Transverse colon (tissue), 4 donors: ENCODE measurements at regions not wholly inside any gene's neighbourhood (a gene's known extent, or its start where the extent isn't known, plus 50 kb on each side); places are given as distances from the start of the nearest gene placed in this dataset.

Source experiments
- DNase-seq: peaks from one replicate; pipeline ENCODE4 v3.0.0-alpha.2; 2019
- H3K27ac ChIP-seq, 4 donors: fragments of 200-600 bp; sonication (generic); 2 replicates each; pipeline ENCODE4 v1.5.1; 2016 to 2018; ENCODE audit warnings: inconsistent platforms in 4 of 4
- H3K27me3 ChIP-seq: fragments of 200-600 bp; sonication (generic); 2 replicates; pipeline ENCODE4 v1.5.1; 2017; ENCODE audit warnings: inconsistent platforms
- H3K36me3 ChIP-seq, 4 donors: fragments of 200-600 bp; sonication (generic); 2 replicates each; pipeline ENCODE4 v1.5.1; 2017 to 2019; ENCODE audit warnings: inconsistent platforms in 4 of 4
- H3K4me1 ChIP-seq, 4 donors: fragments of 200-600 bp; sonication (generic); 2 replicates each; pipeline ENCODE4 v1.5.1; 2017 to 2020; ENCODE audit warnings: inconsistent platforms in 4 of 4
- H3K4me3 ChIP-seq, 4 donors: fragments of 200-600 bp; sonication (generic); 1 replicate in 1 of 4; 2 replicates in 3 of 4; pipeline versions ENCODE4 v1.5.1 to v1.6.1; 2017 to 2019; ENCODE audit warnings: inconsistent platforms in 4 of 4
- H3K9me3 ChIP-seq, 2 donors: fragments of 200-600 bp; sonication (generic); 2 replicates each; pipeline ENCODE4 v1.5.1; 2017 to 2019; ENCODE audit warnings: inconsistent platforms in 2 of 2
- CTCF ChIP-seq, 5 experiments: fragments of 200-600 bp in 3 of 5; fragments of 450-650 bp in 2 of 5; sonication (generic) in 3 of 5; IDR thresholded peaks; 1 replicate in 2 of 5; 2 replicates in 3 of 5; pipeline ENCODE4 v1.5.1; 2016 to 2017; ENCODE audit warnings: antibody characterized with exemption in 5 of 5, inconsistent platforms in 3 of 5, mild to moderate bottlenecking in 2 of 5, moderate library complexity in 1 of 5
- EP300 ChIP-seq: sonication (generic); formaldehyde crosslinking; IDR thresholded peaks from one replicate; pipeline ENCODE4 v1.6.1; 2017; ENCODE audit warnings: antibody characterized with exemption, low read depth
- POLR2A ChIP-seq: fragments of 450-650 bp; IDR thresholded peaks from one replicate; pipeline ENCODE4 v1.6.1; 2016; ENCODE audit warnings: antibody characterized with exemption, mild to moderate bottlenecking, moderate library complexity
- POLR2AphosphoS5 ChIP-seq, 3 donors: sonication (generic); formaldehyde crosslinking; IDR thresholded peaks; one replicate each; pipeline ENCODE4 v1.6.1; 2016; ENCODE audit warnings: antibody characterized with exemption in 3 of 3
- WGBS, 2 donors: methylation state at CpG; one replicate each; pipeline ENCODE4 v1.1.5; 2018; ENCODE audit warnings: low coverage in 1 of 2; 5-methylcytosine and 5-hydroxymethylcytosine counted together
- in situ Hi-C, 4 donors: fragments of 200-750 bp; cut with MboI; loops; one replicate each; pipeline versions ENCODE4 v1.15.0 to v1.15.1; 2017; ENCODE audit warnings: low sequenced_read_pairs in 3 of 4, low pct_ligation_motif_present in 1 of 4, low pct_unique_long_range_greater_than_20kb in 1 of 4
- intact Hi-C: fragments of 100-400 bp; cut with DNase I; formaldehyde crosslinking; loops from one replicate; pipeline ENCODE4 v1.15.1; 2023; ENCODE audit warnings: low total_unique reads

- Histone ChIP-seq H3K9me3 (no peaks in the 10 kb centered on the region), H3K27ac (no peak overlapping the region), H3K4me3 (no peak overlapping the region), H3K36me3 (no peaks in the 10 kb centered on the region), H3K27me3 (no peaks in the 10 kb centered on the region), H3K4me1 (no peaks in the 10 kb centered on the region)
- DNase-seq: no peak
- intact Hi-C loops: no loop called here
- in situ Hi-C loops: no loop called here
- WGBS, 2 donors: 60 to 67% methylated on average over 3 of the region's 3 CpGs
- TF ChIP-seq POLR2AphosphoS5 (IDR thresholded peaks at IDR 0.05): no peak
- TF ChIP-seq CTCF (IDR thresholded peaks at IDR 0.05): no peak
- no peak for TF ChIP-seq POLR2A
- TF ChIP-seq EP300: no peak
Measured at GRCh38 chr11:116560589-116560988, 212.2 kb downstream of the BUD13 start.

- TF ChIP-seq POLR2A: no peak
- no peak for TF ChIP-seq POLR2AphosphoS5 (IDR thresholded peaks at IDR 0.05)
- TF ChIP-seq CTCF (IDR thresholded peaks at IDR 0.05): no peak
- H3K36me3 ChIP-seq: no peaks in the 10 kb centered on the region
- in situ Hi-C loops: no loop called here
- no peak overlapping the region for H3K27ac ChIP-seq
- H3K27me3 ChIP-seq: no peaks in the 10 kb centered on the region
- DNase-seq: no peak
- intact Hi-C loops: no loop called here
- WGBS, 2 donors: 33 to 60% methylated on average over 3 to 9 of the region's 9 CpGs
- H3K4me1 ChIP-seq: no peaks in the 10 kb centered on the region
- no peaks in the 10 kb centered on the region for H3K9me3 ChIP-seq
- H3K4me3 ChIP-seq: no peak overlapping the region
Measured at GRCh38 chr11:116558504-116559211, 214.1 kb downstream of the BUD13 start.

- no peak for DNase-seq
- intact Hi-C loops (no loop called here), in situ Hi-C loops (no loop called here)
- Histone ChIP-seq H3K4me3 (no peak overlapping the region), H3K36me3 (no peaks in the 10 kb centered on the region), H3K27ac (no peak overlapping the region), H3K27me3 (peaks cover 4% of the 10 kb centered on the region), H3K4me1 (no peaks in the 10 kb centered on the region), H3K9me3 (no peaks in the 10 kb centered on the region)
- TF ChIP-seq POLR2AphosphoS5 (IDR thresholded peaks at IDR 0.05) (no peak), EP300 (no peak), CTCF (IDR thresholded peaks at IDR 0.05) (no peak), POLR2A (no peak)
- WGBS, 2 donors: 73% methylated on average over 3 of the region's 3 CpGs; no CpG with 5 or more reads in 1 of the 2 donors
Measured at GRCh38 chr11:116557282-116557681, 215.5 kb downstream of the BUD13 start.

- Histone ChIP-seq H3K36me3 (no peaks in the 10 kb centered on the region), H3K27ac (no peak overlapping the region), H3K4me1 (no peaks in the 10 kb centered on the region), H3K9me3 (no peaks in the 10 kb centered on the region), H3K27me3 (peaks cover 4% of the 10 kb centered on the region), H3K4me3 (no peak overlapping the region)
- DNase-seq: no peak
- no peak for TF ChIP-seq POLR2AphosphoS5 (IDR thresholded peaks at IDR 0.05)
- TF ChIP-seq POLR2A: no peak
- no peak for TF ChIP-seq EP300
- TF ChIP-seq CTCF (IDR thresholded peaks at IDR 0.05): no peak
- 54 to 60% methylated on average over 1 to 2 of the region's 2 CpGs for WGBS, 2 donors
- in situ Hi-C loops: no loop called here
- intact Hi-C loops: no loop called here
Measured at GRCh38 chr11:116556483-116556882, 216.3 kb downstream of the BUD13 start.
